HepG2 (cell line): ENCODE measurements at regions not wholly inside any gene's neighbourhood (a gene's known extent, or its start where the extent isn't known, plus 50 kb on each side); places are given as distances from the start of the nearest gene placed in this dataset.

Experiments used
- AKNA ChIP-seq: sonication (generic); formaldehyde crosslinking; IDR thresholded peaks from 2 replicates; pipeline ENCODE4 v1.4.0; 2020; ENCODE audit warnings: missing genetic modification reagents, borderline replicate concordance
- CEBPG ChIP-seq: IDR thresholded peaks from 2 replicates; pipeline ENCODE4 v1.6.1; 2016
- CREB3 ChIP-seq: sonication (generic); formaldehyde crosslinking; IDR thresholded peaks from 2 replicates; pipeline ENCODE4 v1.5.0; 2020; ENCODE audit warnings: missing genetic modification reagents
- HHEX ChIP-seq: IDR thresholded peaks from 2 replicates; pipeline ENCODE4 v1.6.1; 2016; ENCODE audit warnings: control low read depth
- NR2F6 ChIP-seq, 2 experiments: IDR thresholded peaks; 2 replicates each; pipeline ENCODE4 v1.6.1; 2016; ENCODE audit warnings: antibody characterized with exemption in 1 of 2, mild to moderate bottlenecking in 1 of 2
- PAF1 ChIP-seq: IDR thresholded peaks from 2 replicates; pipeline ENCODE4 v1.6.1; 2016; ENCODE audit warnings: missing genetic modification reagents, missing compliant biosample characterization
- SOX6 ChIP-seq, 2 experiments: fragments of 450-650 bp in 1 of 2; sonication (generic) in 1 of 2; formaldehyde crosslinking in 1 of 2; IDR thresholded peaks; 2 replicates each; pipeline versions ENCODE4 v1.4.0 to v1.6.1; 2017 to 2020; ENCODE audit warnings: antibody characterized with exemption in 1 of 2, mild to moderate bottlenecking in 1 of 2, missing genetic modification reagents in 1 of 2
- STAT5B ChIP-seq: sonication (generic); formaldehyde crosslinking; IDR thresholded peaks from 2 replicates; pipeline ENCODE4 v1.4.0; 2020; ENCODE audit warnings: missing genetic modification reagents
- THAP11 ChIP-seq: IDR thresholded peaks from 2 replicates; pipeline ENCODE4 v1.6.1; 2016; ENCODE audit warnings: missing biosample characterization, missing genetic modification reagents
- ZBTB43 ChIP-seq: sonication (generic); formaldehyde crosslinking; conservative IDR thresholded peaks from 2 replicates; pipeline ENCODE4 v1.4.0; 2020; ENCODE audit warnings: missing genetic modification reagents
- ZC3H4 ChIP-seq: sonication (generic); formaldehyde crosslinking; IDR thresholded peaks from 2 replicates; pipeline ENCODE4 v1.4.0; 2020; ENCODE audit warnings: missing genetic modification reagents, borderline replicate concordance
- ZNF609 ChIP-seq: sonication (generic); formaldehyde crosslinking; IDR thresholded peaks from 2 replicates; pipeline ENCODE4 v1.4.0; 2020; ENCODE audit warnings: mild to moderate bottlenecking, missing genetic modification reagents, borderline replicate concordance
- ZNF670 ChIP-seq: sonication (generic); formaldehyde crosslinking; IDR thresholded peaks from 2 replicates; pipeline ENCODE4 v1.8.0; 2022; ENCODE audit warnings: mild to moderate bottlenecking, missing genetic modification reagents, borderline replicate concordance

- TF ChIP-seq ZNF609 (CRISPR knock-in tag) (no peak; the same call in 1 of the 2 replicates), ZNF670 (CRISPR knock-in tag) (no peak; the same call in 1 of the 2 replicates), ZBTB43 (no peak), SOX6 (IDR thresholded peaks at IDR 0.05) (no peak), SOX6 (CRISPR knock-in tag; IDR thresholded peaks at IDR 0.05) (peak; percentile 47), NR2F6 (IDR thresholded peaks at IDR 0.05) (0 out of 2 replicates have a peak, but pooled peaks have one; percentile 6), NR2F6 (CRISPR knock-in tag; IDR thresholded peaks at IDR 0.05) (no peak), STAT5B (CRISPR knock-in tag) (no peak), AKNA (CRISPR knock-in tag) (no peak), PAF1 (CRISPR knock-in tag) (no peak), HHEX (CRISPR knock-in tag) (0 out of 2 replicates have a peak, but pooled peaks have one; percentile 23), CREB3 (CRISPR knock-in tag) (no peak), CEBPG (CRISPR knock-in tag) (peak; percentile 43; the same call in 1 of the 2 replicates), THAP11 (CRISPR knock-in tag) (no peak), ZC3H4 (CRISPR knock-in tag) (no peak)
Observed at GRCh38 chr6:108741331-108741989, 106.8 kb upstream of the ARMC2 start (continued).
